Endodermal cell (in vitro differentiated cells): ENCODE measurements at regions not wholly inside any gene's neighbourhood (a gene's known extent, or its start where the extent isn't known, plus 50 kb on each side); places are given as distances from the start of the nearest gene placed in this dataset.
A peak's percentile ranks its signal among the peaks of the same experiment; 100 is the strongest.

ENCODE experiments used
- DNase-seq: peaks from one replicate; pipeline ENCODE4 v3.0.0-alpha.2; 2017
- H3K27ac ChIP-seq: 2 replicates; pipeline ENCODE4 v1.5.1; 2013; ENCODE audit warnings: mild to moderate bottlenecking, low read depth, low read length, moderate library complexity
- H3K27me3 ChIP-seq: 2 replicates; pipeline ENCODE4 v1.6.1; 2013; ENCODE audit warnings: mild to moderate bottlenecking, low read length, moderate library complexity; ENCODE audit not compliant: insufficient read depth, control insufficient read depth, poor library complexity, severe bottlenecking
- H3K36me3 ChIP-seq: 2 replicates; pipeline ENCODE4 v1.7.0; 2013; ENCODE audit warnings: mild to moderate bottlenecking, low read length, moderate library complexity; ENCODE audit not compliant: control insufficient read depth, insufficient read depth
- H3K4me1 ChIP-seq: one replicate; pipeline ENCODE4 v1.7.0; 2013; ENCODE audit warnings: low read length; ENCODE audit not compliant: control insufficient read depth, insufficient read depth
- H3K4me3 ChIP-seq: 2 replicates; pipeline ENCODE4 v1.5.1; 2013; ENCODE audit warnings: mild to moderate bottlenecking, low read length, moderate library complexity
- H3K9ac ChIP-seq: 2 replicates; pipeline ENCODE4 v1.6.1; 2013; ENCODE audit warnings: mild to moderate bottlenecking, low read length, moderate library complexity; ENCODE audit not compliant: poor library complexity, severe bottlenecking; ENCODE audit errors: extremely low read depth
- H3K9me3 ChIP-seq: 2 replicates; pipeline ENCODE4 v1.6.1; 2013; ENCODE audit warnings: mild to moderate bottlenecking, low read length, moderate library complexity; ENCODE audit not compliant: control insufficient read depth
- H3K27ac Mint-ChIP-seq: 2 replicates; pipeline ENCODE4 v1.8.0; 2020; ENCODE audit warnings: mixed read lengths
- H3K27me3 Mint-ChIP-seq: 2 replicates; pipeline ENCODE4 v1.8.0; 2021; ENCODE audit warnings: mild to moderate bottlenecking, mixed read lengths; ENCODE audit not compliant: insufficient read depth
- H3K36me3 Mint-ChIP-seq: 2 replicates; pipeline ENCODE4 v1.8.0; 2020; ENCODE audit warnings: low read depth, mixed read lengths
- H3K4me1 Mint-ChIP-seq: 2 replicates; pipeline ENCODE4 v1.8.0; 2020; ENCODE audit warnings: mixed read lengths
- H3K4me3 Mint-ChIP-seq: 2 replicates; pipeline ENCODE4 v1.8.0; 2020; ENCODE audit warnings: mild to moderate bottlenecking, moderate library complexity, mixed read lengths
- H3K9me3 Mint-ChIP-seq: 2 replicates; pipeline ENCODE4 v1.8.0; 2020; ENCODE audit warnings: mild to moderate bottlenecking, mixed read lengths
- CTCF ChIP-seq: fragments of 200-600 bp; sonication (generic); conservative IDR thresholded peaks from 2 replicates; pipeline ENCODE4 v1.5.0; 2021; ENCODE audit warnings: antibody characterized with exemption, mild to moderate bottlenecking
- WGBS, 2 experiments: methylation state at CpG; one replicate each; pipeline versions ENCODE4 v1.1.5 to v1.1.7; 2013; ENCODE audit warnings: missing lambda C conversion rate in 2 of 2, mixed read lengths in 1 of 2; ENCODE audit not compliant: insufficient coverage in 1 of 2, insufficient read length in 1 of 2; 5-methylcytosine and 5-hydroxymethylcytosine counted together

GRCh38 chr4:182111586-182111985 lies 131.6 kb upstream of the TENM3 start:
- Mint-ChIP-seq H3K36me3 (no peaks in the 10 kb centered on the region), H3K4me1 (peaks cover 19% of the 10 kb centered on the region), H3K9me3 (peaks cover 4% of the 10 kb centered on the region), H3K27ac (peak overlapping the region; percentile 41), H3K4me3 (no peak overlapping the region), H3K27me3 (no peaks in the 10 kb centered on the region)
- H3K4me3 ChIP-seq: no peak overlapping the region
- no peak for DNase-seq
- H3K9me3 ChIP-seq: no peaks in the 10 kb centered on the region
- H3K27me3 ChIP-seq: no peaks in the 10 kb centered on the region
- 100% methylated on average over 1 of the region's 1 CpG; no CpG with 5 or more reads in 1 of the 2 experiments for WGBS, 2 experiments
- no peak overlapping the region for H3K27ac ChIP-seq
- no peak overlapping the region for H3K9ac ChIP-seq
- H3K36me3 ChIP-seq: no peaks in the 10 kb centered on the region
- H3K4me1 ChIP-seq: peaks cover 3% of the 10 kb centered on the region
- TF ChIP-seq CTCF: peak; percentile 41

DNA sequence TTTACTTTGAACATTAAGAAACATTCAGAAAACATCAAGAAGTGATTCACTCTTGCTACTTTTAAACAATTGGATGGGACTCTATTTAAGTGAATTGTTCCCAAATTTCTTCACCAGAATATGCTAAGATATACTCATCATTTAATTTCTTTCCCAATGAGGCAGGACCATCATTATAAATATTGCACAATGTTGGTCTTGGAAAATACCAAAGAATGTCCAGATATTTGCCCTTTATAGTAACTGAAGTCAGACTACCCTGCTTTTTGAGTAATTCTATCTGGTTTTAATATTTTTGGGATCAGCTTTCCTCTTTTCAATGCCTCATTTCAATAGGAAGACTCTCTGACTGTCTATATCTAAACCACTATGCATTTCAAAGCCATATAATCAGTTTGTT lies 129.4 kb upstream of the TENM3 start:
- H3K27ac ChIP-seq: no peak overlapping the region
- no peak for TF ChIP-seq CTCF
- peaks cover 12% of the 10 kb centered on the region for H3K9me3 ChIP-seq
- Mint-ChIP-seq H3K4me3 (no peak overlapping the region), H3K27me3 (no peaks in the 10 kb centered on the region), H3K27ac (no peak overlapping the region), H3K36me3 (no peaks in the 10 kb centered on the region), H3K9me3 (peaks cover 9% of the 10 kb centered on the region), H3K4me1 (peaks cover 19% of the 10 kb centered on the region)
- H3K4me3 ChIP-seq: no peak overlapping the region
- DNase-seq: no peak
- H3K4me1 ChIP-seq: peaks cover 3% of the 10 kb centered on the region
- H3K36me3 ChIP-seq: no peaks in the 10 kb centered on the region
- no peaks in the 10 kb centered on the region for H3K27me3 ChIP-seq
- H3K9ac ChIP-seq: no peak overlapping the region

DNA sequence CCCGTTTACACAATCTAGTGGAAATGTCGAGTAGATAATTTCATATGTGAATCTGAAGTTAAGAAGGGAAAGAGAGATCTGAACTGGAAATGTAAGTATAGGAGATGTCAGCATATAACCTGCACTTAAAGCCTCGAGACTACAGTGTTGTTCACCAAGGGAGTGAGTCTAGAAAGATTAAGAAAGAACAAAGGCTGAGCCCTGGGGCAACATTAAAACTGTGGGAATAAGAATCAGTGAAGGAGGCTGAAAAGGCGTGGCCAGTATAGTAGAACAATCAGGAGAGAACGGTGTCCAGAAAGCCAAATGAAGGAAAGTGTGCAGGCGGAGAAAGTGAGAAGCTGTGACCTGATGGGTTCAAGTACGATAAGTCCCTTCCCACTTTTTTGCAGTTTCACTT lies 118.8 kb upstream of the TENM3 start:
- H3K27ac Mint-ChIP-seq: no peak overlapping the region
- no peak for DNase-seq
- no peaks in the 10 kb centered on the region for H3K36me3 ChIP-seq
- no peak overlapping the region for H3K27ac ChIP-seq
- no peak overlapping the region for H3K4me3 ChIP-seq
- H3K9me3 Mint-ChIP-seq: peaks cover 18% of the 10 kb centered on the region
- no peaks in the 10 kb centered on the region for H3K27me3 ChIP-seq
- WGBS, 2 experiments: 90 to 93% methylated on average over 7 of the region's 7 CpGs
- H3K9ac ChIP-seq: no peak overlapping the region
- peaks cover 26% of the 10 kb centered on the region for H3K9me3 ChIP-seq
- no peak for TF ChIP-seq CTCF
- no peaks in the 10 kb centered on the region for H3K4me1 Mint-ChIP-seq
- no peak overlapping the region for H3K4me3 Mint-ChIP-seq
- no peaks in the 10 kb centered on the region for H3K27me3 Mint-ChIP-seq
- no peaks in the 10 kb centered on the region for H3K36me3 Mint-ChIP-seq
- H3K4me1 ChIP-seq: no peaks in the 10 kb centered on the region
